HCT116 (cell line): ENCODE measurements at regions not wholly inside any gene's neighbourhood (a gene's known extent, or its start where the extent isn't known, plus 50 kb on each side); places are given as distances from the start of the nearest gene placed in this dataset.

Experiments
- ATAC-seq: fragments of 200-7000 bp; cut with Tn5 transposase; 2 replicates; pipeline ENCODE4 v1.9.1; 2020; ENCODE audit warnings: mild to moderate bottlenecking, moderate library complexity
- BruUV-seq: library from RNA; stranded (reverse); fragments of 400-500 nt; replicated peaks from 2 replicates; lab custom pipeline; 2021; lab: Mats Ljungman, UMichigan
- CTCF ChIA-PET: fragments of 300-600 bp; sonication (Branson Sonifier 250); formaldehyde crosslinking; loops from one replicate; lab custom pipeline; 2021; ENCODE audit warnings: antibody characterized with exemption; lab: Charles Lee
- POLR2A ChIA-PET: fragments of 300-600, 350-600 bp; sonication (Branson Sonifier 250); formaldehyde crosslinking; loops from one replicate; lab custom pipeline; 2021; ENCODE audit warnings: antibody characterized with exemption; lab: Charles Lee
- RAD21 ChIA-PET, 2 experiments: fragments of 300-600 bp; sonication (Branson Sonifier 250); formaldehyde crosslinking; loops; one replicate each; lab custom pipeline; 2023; ENCODE audit warnings: low total read pairs in 2 of 2; ENCODE audit not compliant: uncharacterized antibody in 2 of 2, unreplicated experiment in 2 of 2, low non-redundant PET in 1 of 2; lab: Charles Lee
- DNase-seq: peaks from one replicate; pipeline ENCODE4 v3.0.0-alpha.2; 2010; ENCODE audit warnings: low read depth, low spot score
- H2AFZ ChIP-seq: fragments of 200-600 bp; shearing (Covaris generic), sonication (generic); 2 replicates; pipeline ENCODE4 v1.6.1; 2017; ENCODE audit warnings: low read depth, mixed run types, mixed read lengths, antibody characterized with exemption, low read length; ENCODE audit not compliant: poor library complexity, severe bottlenecking
- H3K27ac ChIP-seq: 2 replicates; pipeline ENCODE4 v1.5.1; 2012; ENCODE audit warnings: low read depth, low read length
- H3K27me3 ChIP-seq: fragments of 200-600 bp; sonication (generic); 2 replicates; pipeline ENCODE4 v1.6.1; 2016; ENCODE audit warnings: mixed run types, low read length, mixed read lengths; ENCODE audit not compliant: insufficient read depth
- H3K36me3 ChIP-seq, 2 experiments: fragments of 200-500 bp in 1 of 2; fragments of 200-600 bp in 1 of 2; sonication (Bioruptor generic) in 1 of 2; sonication (generic) in 1 of 2; 2 replicates each; pipeline versions ENCODE4 v1.5.1 to v1.6.1; 2014 to 2016; ENCODE audit warnings: low read length in 2 of 2, inconsistent platforms in 1 of 2, mixed read lengths in 1 of 2, mixed run types in 1 of 2; ENCODE audit not compliant: insufficient read depth in 2 of 2, control insufficient read depth in 1 of 2
- H3K4me1 ChIP-seq, 2 experiments: fragments of 200-600 bp in 1 of 2; sonication (generic) in 1 of 2; 2 replicates each; pipeline versions ENCODE4 v1.5.1 to v1.6.1; 2012 to 2017; ENCODE audit warnings: low read length in 2 of 2, inconsistent platforms in 1 of 2, mild to moderate bottlenecking in 1 of 2, mixed read lengths in 1 of 2, mixed run types in 1 of 2, moderate library complexity in 1 of 2; ENCODE audit not compliant: insufficient read depth in 2 of 2, control insufficient read depth in 1 of 2
- H3K4me2 ChIP-seq: fragments of 200-600 bp; sonication (generic); 2 replicates; pipeline ENCODE4 v1.6.1; 2017; ENCODE audit warnings: mixed run types, low read length, mixed read lengths
- H3K4me3 ChIP-seq, 2 experiments: fragments of 200-600 bp in 1 of 2; sonication (generic) in 1 of 2; replicated peaks in 1 of 2; 2 replicates each; pipeline ENCODE4 v1.5.1; 2011 to 2016; ENCODE audit warnings: low read length in 2 of 2, control low read depth in 1 of 2, low read depth in 1 of 2, mild to moderate bottlenecking in 1 of 2, mixed read lengths in 1 of 2, mixed run types in 1 of 2
- H3K79me2 ChIP-seq: fragments of 200-600 bp; sonication (generic); 2 replicates; pipeline ENCODE4 v1.6.1; 2017; ENCODE audit warnings: mild to moderate bottlenecking, mixed run types, low read length, moderate library complexity, mixed read lengths; ENCODE audit not compliant: insufficient read depth
- H3K9ac ChIP-seq: fragments of 200-600 bp; sonication (generic); 2 replicates; pipeline ENCODE4 v1.6.1; 2016; ENCODE audit warnings: low read length, mixed read lengths
- H3K9me2 ChIP-seq: fragments of 200-600 bp; sonication (generic), shearing (Covaris generic); 2 replicates; pipeline ENCODE4 v1.6.1; 2017; ENCODE audit warnings: mixed run types, mild to moderate bottlenecking, moderate library complexity; ENCODE audit not compliant: insufficient read depth
- H3K9me3 ChIP-seq, 2 experiments: fragments of 200-500 bp in 1 of 2; fragments of 200-600 bp in 1 of 2; sonication (Bioruptor generic) in 1 of 2; sonication (generic) in 1 of 2; 2 replicates each; pipeline ENCODE4 v1.6.1; 2014 to 2017; ENCODE audit warnings: low read length in 2 of 2, mixed read lengths in 2 of 2, inconsistent platforms in 1 of 2, low read depth in 1 of 2, mild to moderate bottlenecking in 1 of 2, mixed run types in 1 of 2, moderate library complexity in 1 of 2; ENCODE audit not compliant: control insufficient read depth in 1 of 2, insufficient read depth in 1 of 2
- H4K20me1 ChIP-seq: fragments of 200-600 bp; sonication (generic), shearing (Covaris generic); 2 replicates; pipeline ENCODE4 v1.6.1; 2017; ENCODE audit warnings: mixed run types, mild to moderate bottlenecking, moderate library complexity; ENCODE audit not compliant: insufficient read depth
- RAD21 ChIP-seq: IDR thresholded peaks from 2 replicates; pipeline ENCODE4 v1.6.1; 2012; ENCODE audit warnings: low read depth, mild to moderate bottlenecking
- SP1 ChIP-seq: IDR thresholded peaks from 2 replicates; pipeline ENCODE4 v1.6.1; 2012; ENCODE audit warnings: low read depth
- intact Hi-C: fragments of 100-400 bp; cut with micrococcal nuclease; formaldehyde crosslinking; loops from 2 replicates; pipeline ENCODE4 v1.10.0; 2022
- TF ChIP-seq, protein P1 (sequence below): IDR thresholded peaks from 2 replicates; pipeline ENCODE4 v1.6.1; 2012; ENCODE audit warnings: low read depth
- TF ChIP-seq, protein P2 (sequence below): IDR thresholded peaks from 2 replicates; pipeline ENCODE4 v1.6.1; 2012

DNA sequence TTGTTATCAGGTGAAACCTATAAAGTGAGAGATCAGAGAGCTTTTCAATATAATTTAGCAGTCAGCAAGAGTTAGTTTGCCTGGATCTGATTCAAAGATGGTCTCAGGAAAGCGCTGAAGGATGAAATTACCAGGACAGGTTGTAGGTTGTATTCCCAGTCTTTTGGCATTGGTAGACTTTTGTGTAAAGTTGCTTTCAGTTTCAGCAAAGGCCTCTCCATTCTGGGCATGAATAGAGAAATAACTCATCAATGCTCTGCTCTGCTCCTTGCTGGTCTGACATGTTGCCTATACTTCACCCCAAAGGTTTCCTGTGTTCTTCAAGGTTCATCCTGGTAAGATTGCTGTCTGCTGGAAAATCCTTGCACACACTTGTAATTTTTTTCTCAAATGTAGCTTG lies 714.8 kb downstream of the EPM2A start:
- BruUV-seq, result no TSS peak
- intact Hi-C loops, result loop anchor here (10.0 kb wide), 1 partner anchor 614 kb away; no protein-coding TSS in a partner anchor
- no peaks in the 10 kb centered on the region for H3K27me3 ChIP-seq
- H3K79me2 ChIP-seq, result no peaks in the 10 kb centered on the region
- H3K9me3 ChIP-seq, result no peaks in the 10 kb centered on the region
- peaks cover 3 to 42% of the 10 kb centered on the region in 2 experiments for H3K4me1 ChIP-seq
- no peak overlapping the region for H3K9ac ChIP-seq
- no peaks in the 10 kb centered on the region for H3K9me2 ChIP-seq
- H2AFZ ChIP-seq, result peak overlapping the region; percentile 60
- H3K36me3 ChIP-seq, result no peaks in the 10 kb centered on the region
- ChIA-PET RAD21 (no interaction called here), CTCF (no interaction called here), POLR2A (no interaction called here)
- TF ChIP-seq SP1, result no peak
- H3K4me3 ChIP-seq, result no peak overlapping the region
- DNase-seq (no peak), ATAC-seq (no peak)
- H4K20me1 ChIP-seq, result no peaks in the 10 kb centered on the region
- no peak overlapping the region for H3K4me2 ChIP-seq
- no peak overlapping the region for H3K27ac ChIP-seq

DNA sequence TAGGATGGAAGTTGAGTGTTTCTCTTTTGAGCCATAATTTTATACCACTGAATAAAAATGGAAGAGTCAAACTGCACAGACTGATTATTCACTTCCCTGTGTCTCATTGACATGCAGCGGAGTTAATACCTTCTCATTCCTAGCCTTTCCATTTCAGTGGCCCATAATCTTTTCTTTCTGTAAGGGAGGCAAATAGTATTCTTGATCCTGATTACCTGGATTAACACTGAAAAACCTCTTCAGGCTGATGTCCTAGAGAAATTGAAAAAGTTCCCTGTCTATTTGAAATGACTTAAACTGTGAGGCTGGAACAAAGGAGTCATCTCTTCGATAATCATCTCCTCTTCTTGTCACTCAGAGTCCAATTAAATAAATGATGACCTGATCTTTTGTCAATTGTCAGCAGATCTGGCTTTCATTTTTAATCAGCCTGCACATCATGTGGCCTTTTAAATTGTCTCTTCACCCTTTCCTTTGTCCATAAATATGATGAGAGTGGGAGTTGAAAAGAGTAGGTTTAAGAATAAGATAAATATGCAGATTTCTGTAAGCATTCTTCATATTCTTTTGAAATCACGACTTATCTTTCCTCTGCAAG lies 713.0 kb downstream of the EPM2A start:
- Histone ChIP-seq H3K9ac (no peak overlapping the region), H3K9me3 (no peaks in the 10 kb centered on the region), H3K4me3 (no peak overlapping the region), H3K4me1 (peaks cover 0 to 30% of the 10 kb centered on the region in 2 experiments; a peak in 2 of 4 replicates), H3K79me2 (no peaks in the 10 kb centered on the region), H4K20me1 (no peaks in the 10 kb centered on the region), H2AFZ (peak overlapping the region; percentile 40), H3K27ac (no peak overlapping the region), H3K9me2 (no peaks in the 10 kb centered on the region), H3K36me3 (no peaks in the 10 kb centered on the region), H3K27me3 (no peaks in the 10 kb centered on the region), H3K4me2 (no peak overlapping the region)
- no peak for TF ChIP-seq RAD21
- TF ChIP-seq, protein P1, sequence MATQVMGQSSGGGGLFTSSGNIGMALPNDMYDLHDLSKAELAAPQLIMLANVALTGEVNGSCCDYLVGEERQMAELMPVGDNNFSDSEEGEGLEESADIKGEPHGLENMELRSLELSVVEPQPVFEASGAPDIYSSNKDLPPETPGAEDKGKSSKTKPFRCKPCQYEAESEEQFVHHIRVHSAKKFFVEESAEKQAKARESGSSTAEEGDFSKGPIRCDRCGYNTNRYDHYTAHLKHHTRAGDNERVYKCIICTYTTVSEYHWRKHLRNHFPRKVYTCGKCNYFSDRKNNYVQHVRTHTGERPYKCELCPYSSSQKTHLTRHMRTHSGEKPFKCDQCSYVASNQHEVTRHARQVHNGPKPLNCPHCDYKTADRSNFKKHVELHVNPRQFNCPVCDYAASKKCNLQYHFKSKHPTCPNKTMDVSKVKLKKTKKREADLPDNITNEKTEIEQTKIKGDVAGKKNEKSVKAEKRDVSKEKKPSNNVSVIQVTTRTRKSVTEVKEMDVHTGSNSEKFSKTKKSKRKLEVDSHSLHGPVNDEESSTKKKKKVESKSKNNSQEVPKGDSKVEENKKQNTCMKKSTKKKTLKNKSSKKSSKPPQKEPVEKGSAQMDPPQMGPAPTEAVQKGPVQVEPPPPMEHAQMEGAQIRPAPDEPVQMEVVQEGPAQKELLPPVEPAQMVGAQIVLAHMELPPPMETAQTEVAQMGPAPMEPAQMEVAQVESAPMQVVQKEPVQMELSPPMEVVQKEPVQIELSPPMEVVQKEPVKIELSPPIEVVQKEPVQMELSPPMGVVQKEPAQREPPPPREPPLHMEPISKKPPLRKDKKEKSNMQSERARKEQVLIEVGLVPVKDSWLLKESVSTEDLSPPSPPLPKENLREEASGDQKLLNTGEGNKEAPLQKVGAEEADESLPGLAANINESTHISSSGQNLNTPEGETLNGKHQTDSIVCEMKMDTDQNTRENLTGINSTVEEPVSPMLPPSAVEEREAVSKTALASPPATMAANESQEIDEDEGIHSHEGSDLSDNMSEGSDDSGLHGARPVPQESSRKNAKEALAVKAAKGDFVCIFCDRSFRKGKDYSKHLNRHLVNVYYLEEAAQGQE, result no peak
- TF ChIP-seq, protein P2, sequence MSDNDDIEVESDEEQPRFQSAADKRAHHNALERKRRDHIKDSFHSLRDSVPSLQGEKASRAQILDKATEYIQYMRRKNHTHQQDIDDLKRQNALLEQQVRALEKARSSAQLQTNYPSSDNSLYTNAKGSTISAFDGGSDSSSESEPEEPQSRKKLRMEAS, result no peak
- ChIA-PET CTCF (no interaction called here), RAD21 (no interaction called here), POLR2A (no interaction called here)
- ATAC-seq (no peak), DNase-seq (no peak)
- intact Hi-C loops, result loop anchor here (10.0 kb wide), 1 partner anchor 613 kb away; no protein-coding TSS in a partner anchor
- BruUV-seq, result no TSS peak
